Spleen (tissue), 11 donors: ENCODE measurements at regions not wholly inside any gene's neighbourhood (a gene's known extent, or its start where the extent isn't known, plus 50 kb on each side); places are given as distances from the start of the nearest gene placed in this dataset.

ENCODE experiments used
- DNase-seq: peaks from one replicate; pipeline ENCODE4 v3.0.0-alpha.2; 2020
- H3K27ac ChIP-seq, 8 donors: fragments of 200-600 bp; sonication (generic) in 7 of 8; 1 replicate in 4 of 8; 2 replicates in 4 of 8; pipeline versions ENCODE4 v1.5.0 to v1.8.0; 2016 to 2021; ENCODE audit warnings: inconsistent platforms in 4 of 8, mild to moderate bottlenecking in 4 of 8, moderate library complexity in 1 of 8
- H3K27me3 ChIP-seq, 7 donors: fragments of 200-600 bp; sonication (generic) in 6 of 7; replicated peaks in 1 of 7; 1 replicate in 4 of 7; 2 replicates in 3 of 7; pipeline versions ENCODE4 v1.5.0 to v1.8.0; 2016 to 2021; ENCODE audit warnings: inconsistent platforms in 3 of 7, mild to moderate bottlenecking in 1 of 7
- H3K36me3 ChIP-seq, 6 donors: fragments of 200-600 bp; sonication (generic) in 5 of 6; 1 replicate in 4 of 6; 2 replicates in 2 of 6; pipeline versions ENCODE4 v1.5.0 to v1.8.0; 2016 to 2021; ENCODE audit warnings: inconsistent platforms in 2 of 6
- H3K4me1 ChIP-seq, 6 donors: fragments of 200-600 bp; sonication (generic) in 5 of 6; 1 replicate in 3 of 6; 2 replicates in 3 of 6; pipeline versions ENCODE4 v1.5.0 to v1.8.0; 2016 to 2021; ENCODE audit warnings: inconsistent platforms in 3 of 6
- H3K4me3 ChIP-seq, 8 donors: fragments of 200-600 bp; sonication (generic) in 7 of 8; 1 replicate in 4 of 8; 2 replicates in 4 of 8; pipeline versions ENCODE4 v1.5.0 to v1.8.0; 2016 to 2021; ENCODE audit warnings: inconsistent platforms in 4 of 8, mild to moderate bottlenecking in 4 of 8, moderate library complexity in 2 of 8
- H3K9me3 ChIP-seq, 8 donors: fragments of 200-600 bp; sonication (generic) in 7 of 8; 1 replicate in 4 of 8; 2 replicates in 4 of 8; pipeline versions ENCODE4 v1.5.0 to v1.8.0; 2016 to 2021; ENCODE audit warnings: inconsistent platforms in 4 of 8
- CTCF ChIP-seq, 11 experiments: fragments of 200-600 bp in 7 of 11; fragments of 450-650 bp in 4 of 11; sonication (generic) in 4 of 11; IDR thresholded peaks in 8 of 11; conservative IDR thresholded peaks in 3 of 11; 1 replicate in 7 of 11; 2 replicates in 4 of 11; pipeline versions ENCODE4 v1.4.0 to v1.8.0; 2016 to 2021; ENCODE audit warnings: antibody characterized with exemption in 11 of 11, inconsistent platforms in 4 of 11, mild to moderate bottlenecking in 1 of 11
- POLR2A ChIP-seq, 3 donors: fragments of 450-650 bp; IDR thresholded peaks; one replicate each; pipeline ENCODE4 v1.5.1; 2017; ENCODE audit warnings: antibody characterized with exemption in 3 of 3, mild to moderate bottlenecking in 1 of 3
- POLR2AphosphoS5 ChIP-seq, 3 donors: sonication (generic); formaldehyde crosslinking; IDR thresholded peaks; one replicate each; pipeline ENCODE4 v1.5.1; 2017; ENCODE audit warnings: antibody characterized with exemption in 3 of 3
- WGBS, 5 donors: extraction: QIAGEN DNeasy Blood & Tissue Kit in 3 of 5; methylation state at CpG; one replicate each; pipeline versions ENCODE4 v1.1.5 to v1.1.7; 2013 to 2018; 5-methylcytosine and 5-hydroxymethylcytosine counted together
- intact Hi-C: fragments of 100-400 bp; cut with DNase I; formaldehyde crosslinking; loops from one replicate; pipeline ENCODE4 v1.15.0; 2023; ENCODE audit warnings: low total_unique reads
- donor health status: healthy with polysubstance abuse.
- donor health status: DM: no; HTN: no; CAD: no; lungs with moderate emphysema.
- donor health status: DM: no; HTN: no; CAD: no.
- donor health status: Bipolar disorder and iron deficiency.
- donor health status: healthy.
- donor health status: DM: no; HTN: no; CAD: no.
- donor health status: DM: yes; HTN: yes; CAD: no.

GRCh38 chr10:61063034-61063433 is 119.0 kb upstream of the RHOBTB1 start:
- 71 to 85% (median 80%) methylated on average over 3 of the region's 3 CpGs for WGBS, 5 donors
- H3K27ac ChIP-seq = peak overlapping the region in 1 of 8 donors; percentile 17
- no peaks in the 10 kb centered on the region for H3K27me3 ChIP-seq
- no peak for DNase-seq
- no peaks in the 10 kb centered on the region for H3K9me3 ChIP-seq
- intact Hi-C loops = no loop called here
- TF ChIP-seq CTCF (IDR thresholded peaks at IDR 0.05 in 8 of 11, conservative IDR thresholded peaks at IDR 0.05 in 3 of 11) = no peak
- no peak for TF ChIP-seq POLR2A (IDR thresholded peaks at IDR 0.05)
- no peak for TF ChIP-seq POLR2AphosphoS5 (IDR thresholded peaks at IDR 0.05)
- H3K4me3 ChIP-seq = no peak overlapping the region
- no peaks in the 10 kb centered on the region for H3K36me3 ChIP-seq
- H3K4me1 ChIP-seq = peaks cover 0 to 4% (median 0%) of the 10 kb centered on the region in 6 donors

GRCh38 chr10:61061923-61062504 is 118.0 kb upstream of the RHOBTB1 start:
- H3K4me1 ChIP-seq = no peaks in the 10 kb centered on the region
- intact Hi-C loops = no loop called here
- no peak overlapping the region for H3K27ac ChIP-seq
- no peaks in the 10 kb centered on the region for H3K27me3 ChIP-seq
- DNase-seq = no peak
- H3K36me3 ChIP-seq = no peaks in the 10 kb centered on the region
- H3K9me3 ChIP-seq = no peaks in the 10 kb centered on the region
- 67 to 78% (median 72%) methylated on average over 6 of the region's 6 CpGs for WGBS, 5 donors
- no peak overlapping the region for H3K4me3 ChIP-seq
- TF ChIP-seq POLR2AphosphoS5 (IDR thresholded peaks at IDR 0.05) (no peak), POLR2A (IDR thresholded peaks at IDR 0.05) (no peak), CTCF (IDR thresholded peaks at IDR 0.05 in 8 of 11, conservative IDR thresholded peaks at IDR 0.05 in 3 of 11) (no peak)

GRCh38 chr10:61059636-61060035 is 115.7 kb upstream of the RHOBTB1 start:
- intact Hi-C loops = no loop called here
- WGBS, 5 donors = 76 to 87% (median 83%) methylated on average over 5 of the region's 5 CpGs
- no peaks in the 10 kb centered on the region for H3K36me3 ChIP-seq
- no peak overlapping the region for H3K27ac ChIP-seq
- no peaks in the 10 kb centered on the region for H3K4me1 ChIP-seq
- TF ChIP-seq CTCF (IDR thresholded peaks at IDR 0.05 in 8 of 11, conservative IDR thresholded peaks at IDR 0.05 in 3 of 11) = no peak
- no peaks in the 10 kb centered on the region for H3K27me3 ChIP-seq
- H3K4me3 ChIP-seq = no peak overlapping the region
- no peaks in the 10 kb centered on the region for H3K9me3 ChIP-seq
- no peak for DNase-seq

- no peak for DNase-seq
- Histone ChIP-seq H3K9me3 (no peaks in the 10 kb centered on the region), H3K36me3 (no peaks in the 10 kb centered on the region), H3K27ac (no peak overlapping the region), H3K27me3 (no peaks in the 10 kb centered on the region), H3K4me1 (no peaks in the 10 kb centered on the region), H3K4me3 (no peak overlapping the region)
- intact Hi-C loops = no loop called here
- TF ChIP-seq CTCF (IDR thresholded peaks at IDR 0.05 in 8 of 11, conservative IDR thresholded peaks at IDR 0.05 in 3 of 11) = no peak
- no peak for TF ChIP-seq POLR2AphosphoS5 (IDR thresholded peaks at IDR 0.05)
- TF ChIP-seq POLR2A (IDR thresholded peaks at IDR 0.05) = no peak
- WGBS, 5 donors = 68 to 87% (median 77%) methylated on average over 2 of the region's 2 CpGs
Observed at GRCh38 chr10:61052469-61053205, 108.7 kb upstream of the RHOBTB1 start.
